HEK293T (cell line): ENCODE measurements at regions not wholly inside any gene's neighbourhood (a gene's known extent, or its start where the extent isn't known, plus 50 kb on each side); places are given as distances from the start of the nearest gene placed in this dataset.

Source experiments
- BHLHE40 ChIP-seq: fragments of 450-650 bp; IDR thresholded peaks from 2 replicates; pipeline ENCODE4 v1.6.1; 2016; ENCODE audit warnings: mild to moderate bottlenecking, moderate library complexity, borderline replicate concordance
- FOXM1 ChIP-seq: fragments of 450-650 bp; IDR thresholded peaks from 2 replicates; pipeline ENCODE4 v1.6.1; 2017; ENCODE audit warnings: mild to moderate bottlenecking, borderline replicate concordance
- L3MBTL2 ChIP-seq: fragments of 450-650 bp; conservative IDR thresholded peaks from 2 replicates; pipeline ENCODE4 v1.6.1; 2016; ENCODE audit warnings: mild to moderate bottlenecking
- TARDBP ChIP-seq: fragments of 450-650 bp; IDR thresholded peaks from 2 replicates; pipeline ENCODE4 v1.6.1; 2016
- ZNF384 ChIP-seq: fragments of 450-650 bp; IDR thresholded peaks from 2 replicates; pipeline ENCODE4 v1.6.1; 2016

DNA sequence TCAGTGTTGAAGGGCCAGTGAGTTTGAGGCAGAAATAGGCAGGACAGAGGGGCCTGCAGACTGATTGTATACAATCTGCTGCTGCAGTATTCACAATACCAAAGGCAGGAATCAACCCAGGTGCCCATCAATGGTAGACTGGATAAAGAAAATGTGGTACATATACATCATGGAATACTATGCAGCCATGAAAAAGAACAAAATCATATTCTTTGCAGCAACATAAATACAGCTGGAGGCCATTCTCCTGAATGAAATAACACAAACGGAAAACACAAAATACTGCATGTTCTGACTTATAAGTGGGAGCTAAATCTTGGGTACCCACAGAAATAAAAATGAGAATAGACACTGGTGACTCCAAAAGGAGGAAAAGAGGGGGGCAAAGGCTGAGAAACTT is 485.1 kb downstream of the XYLT1 start:
- TF ChIP-seq L3MBTL2 (no peak), ZNF384 (no peak), FOXM1 (no peak), TARDBP (no peak), BHLHE40 (no peak)
